Transverse colon (tissue), 3 donors: ENCODE measurements at regions not wholly inside any gene's neighbourhood (a gene's known extent, or its start where the extent isn't known, plus 50 kb on each side); places are given as distances from the start of the nearest gene placed in this dataset.

Experiments
- POLR2A ChIP-seq: fragments of 450-650 bp; IDR thresholded peaks from one replicate; pipeline ENCODE4 v1.6.1; 2016; ENCODE audit warnings: antibody characterized with exemption, mild to moderate bottlenecking, moderate library complexity
- POLR2AphosphoS5 ChIP-seq, 3 donors: sonication (generic); formaldehyde crosslinking; IDR thresholded peaks; one replicate each; pipeline ENCODE4 v1.6.1; 2016; ENCODE audit warnings: antibody characterized with exemption in 3 of 3

DNA sequence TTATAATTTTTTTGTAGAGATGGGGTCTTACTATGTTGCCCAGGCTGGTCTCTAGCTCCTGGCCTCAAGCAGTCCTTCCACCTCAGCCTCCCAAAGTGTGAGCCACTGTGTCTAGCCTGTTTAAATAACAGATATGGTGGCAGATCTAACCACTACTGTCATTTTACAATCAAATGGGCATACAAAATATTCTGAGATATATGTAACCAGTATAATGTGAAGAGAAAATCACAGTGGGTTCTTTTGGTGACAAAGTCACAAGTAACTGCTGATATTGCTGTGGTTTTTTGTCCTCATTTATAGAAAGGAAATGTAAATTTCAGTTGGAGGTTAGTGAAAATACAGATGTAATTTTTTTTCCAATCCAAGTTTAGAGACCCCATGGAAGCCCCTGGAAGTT, 58.6 kb upstream of the ARHGEF3 start:
- TF ChIP-seq POLR2AphosphoS5 (IDR thresholded peaks at IDR 0.05): no peak
- no peak for TF ChIP-seq POLR2A
